IMR-90 (cell line): ENCODE measurements at regions not wholly inside any gene's neighbourhood (a gene's known extent, or its start where the extent isn't known, plus 50 kb on each side); places are given as distances from the start of the nearest gene placed in this dataset.

ENCODE experiments used
- CEBPB ChIP-seq: IDR thresholded peaks from 2 replicates; pipeline ENCODE4 v1.6.1; 2012; ENCODE audit warnings: low read depth, low read length, improper control_type of control experiment
- POLR2A ChIP-seq: IDR thresholded peaks from 2 replicates; pipeline ENCODE4 v1.6.1; 2012; ENCODE audit warnings: mild to moderate bottlenecking, low read depth, low read length

DNA sequence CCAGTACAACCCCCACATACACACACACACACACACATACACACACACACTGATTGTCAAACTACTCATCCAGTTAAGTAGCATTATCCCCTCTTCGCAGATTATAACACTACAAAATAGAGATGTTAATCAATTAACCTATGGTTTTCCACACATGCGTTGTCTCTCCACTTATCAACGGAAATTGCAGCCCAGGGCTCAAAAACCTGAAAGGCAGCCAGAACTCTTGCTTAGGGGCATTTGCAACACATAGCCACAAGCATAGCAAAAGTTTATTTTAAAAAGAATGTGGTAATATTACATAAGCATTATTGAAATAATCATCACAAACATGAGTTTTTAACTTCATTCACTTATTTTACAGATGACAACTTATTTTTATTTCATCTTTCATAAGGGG, 265.8 kb downstream of the SLC16A7 start:
- TF ChIP-seq CEBPB (no peak), POLR2A (no peak)
